ENCODE measurements at regions not wholly inside any gene's neighbourhood (a gene's known extent, or its start where the extent isn't known, plus 50 kb on each side); places are given as distances from the start of the nearest gene placed in this dataset.

GRCh38 chr7:112997831-112998230, 88.8 kb downstream of the GPR85 start (continued):
- TF ChIP-seq ZNF501 (tag by site-specific recombination; IDR thresholded peaks at IDR 0.05) (no peak), ZNF596 (tag by site-specific recombination; IDR thresholded peaks at IDR 0.05) (no peak), ZNF514 (tag by site-specific recombination; IDR thresholded peaks at IDR 0.05) (no peak), KLF7 (tag by site-specific recombination; IDR thresholded peaks at IDR 0.05; ENCODE audit: borderline replicate concordance) (no peak), ZNF792 (tag by site-specific recombination; IDR thresholded peaks at IDR 0.05) (no peak), ZNF214 (tag by site-specific recombination; IDR thresholded peaks at IDR 0.05; ENCODE audit: borderline replicate concordance) (no peak), ZIC2 (tag by site-specific recombination; IDR thresholded peaks at IDR 0.05) (no peak)

GRCh38 chr7:112996331-112996871, 90.2 kb downstream of the GPR85 start:
- Histone ChIP-seq H3K9me3 (ENCODE audit: control insufficient read depth, insufficient read depth, low read depth, low read length) (no peaks in the 10 kb centered on the region), H3K4me3 (ENCODE audit: low read depth, low read length) (no peak overlapping the region), H3K36me3 (ENCODE audit: control insufficient read depth in 2 of 2, insufficient read depth in 1 of 2, low read length in 2 of 2) (no peaks in the 10 kb centered on the region), H3K27ac (ENCODE audit: extremely low read depth, low read depth, low read length) (no peak overlapping the region), H3K4me1 (ENCODE audit: control insufficient read depth, insufficient read depth, low read length) (no peaks in the 10 kb centered on the region)
- POLR2A ChIA-PET = no interaction called here
- CTCF ChIA-PET = no interaction called here
- TF ChIP-seq ZNF610 (tag by site-specific recombination; IDR thresholded peaks at IDR 0.05; ENCODE audit: borderline replicate concordance) (no peak), KLF8 (tag by site-specific recombination; IDR thresholded peaks at IDR 0.05) (no peak), ZFP69B (tag by site-specific recombination; IDR thresholded peaks at IDR 0.05) (no peak), ZNF18 (tag by site-specific recombination; IDR thresholded peaks at IDR 0.05) (no peak)

- Histone ChIP-seq H3K36me3 (ENCODE audit: control insufficient read depth in 2 of 2, insufficient read depth in 1 of 2, low read length in 2 of 2) (no peaks in the 10 kb centered on the region), H3K9me3 (ENCODE audit: control insufficient read depth, insufficient read depth, low read depth, low read length) (no peaks in the 10 kb centered on the region), H3K4me1 (ENCODE audit: control insufficient read depth, insufficient read depth, low read length) (no peaks in the 10 kb centered on the region), H3K4me3 (ENCODE audit: low read depth, low read length) (no peak overlapping the region), H3K27ac (ENCODE audit: extremely low read depth, low read depth, low read length) (no peak overlapping the region)
- TF ChIP-seq SETDB1 (IDR thresholded peaks at IDR 0.05; ENCODE audit: insufficient read length, low read length) (no peak), ZNF548 (tag by site-specific recombination; IDR thresholded peaks at IDR 0.05) (no peak), ZNF354C (tag by site-specific recombination; IDR thresholded peaks at IDR 0.05; ENCODE audit: borderline replicate concordance, low read depth) (no peak), AEBP2 (tag by site-specific recombination; IDR thresholded peaks at IDR 0.05; ENCODE audit: borderline replicate concordance) (no peak), ZNF521 (tag by site-specific recombination; IDR thresholded peaks at IDR 0.05) (no peak), WT1 (tag by site-specific recombination; IDR thresholded peaks at IDR 0.05) (no peak), ZNF10 (tag by site-specific recombination; IDR thresholded peaks at IDR 0.05) (no peak)
- CTCF ChIA-PET = no interaction called here
- POLR2A ChIA-PET = no interaction called here
These were observed 91.4 kb downstream of the GPR85 start for GRCh38 chr7:112995059-112995824.
